HT-29 (cell line): ENCODE measurements at regions not wholly inside any gene's neighbourhood (a gene's known extent, or its start where the extent isn't known, plus 50 kb on each side); places are given as distances from the start of the nearest gene placed in this dataset.
A peak's percentile ranks its signal among the peaks of the same experiment; 100 is the strongest.
"Not testable (repeated sequence)": the region's sequence is repeated elsewhere in the genome, so short reads cannot be mapped to it uniquely, and the experiment has no call there.

Experiments used
- DNase-seq: peaks from one replicate; pipeline ENCODE4 v3.0.0-alpha.2; 2015; ENCODE audit warnings: low spot score

DNA sequence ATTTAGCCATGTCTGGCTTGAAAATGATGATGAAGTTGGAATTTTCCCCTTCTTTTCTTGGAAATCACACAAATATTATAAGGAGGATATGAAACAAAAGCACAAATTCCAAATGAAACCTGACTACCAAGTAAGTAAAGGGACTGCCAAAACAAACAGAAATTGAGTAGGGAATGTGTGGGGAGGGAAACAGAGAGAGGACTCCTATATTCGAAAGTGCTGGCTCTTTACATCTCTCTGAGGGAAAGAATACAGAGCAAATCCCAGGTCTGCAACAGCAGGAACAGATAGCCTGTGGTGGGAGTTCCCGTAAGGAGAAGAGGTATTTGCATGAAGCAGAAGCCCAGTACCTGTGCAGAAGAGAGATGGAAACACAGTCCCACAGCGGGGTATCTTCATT lies 583.7 kb downstream of the EPM2A start:
- DNase-seq: no peak

DNA sequence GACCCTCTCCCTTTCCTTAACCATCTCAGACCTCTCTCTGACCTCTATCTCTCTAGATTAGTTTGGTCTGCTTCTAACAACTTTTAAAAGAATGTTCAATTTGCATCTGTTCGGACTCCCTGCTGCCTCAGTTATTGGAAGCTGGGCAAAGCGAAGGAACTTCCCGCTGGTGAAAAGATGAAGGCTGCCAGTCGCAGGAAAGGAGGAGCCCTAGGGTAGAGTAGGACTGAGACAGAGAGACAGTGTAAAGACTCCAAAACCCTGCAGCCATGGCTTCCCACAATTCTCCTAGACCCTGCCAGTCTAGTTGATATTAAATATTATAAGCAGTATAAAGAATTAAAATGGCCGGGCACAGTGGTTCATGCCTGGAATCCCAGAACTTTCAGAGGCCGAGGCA lies 581.8 kb downstream of the EPM2A start:
- no peak for DNase-seq

DNA sequence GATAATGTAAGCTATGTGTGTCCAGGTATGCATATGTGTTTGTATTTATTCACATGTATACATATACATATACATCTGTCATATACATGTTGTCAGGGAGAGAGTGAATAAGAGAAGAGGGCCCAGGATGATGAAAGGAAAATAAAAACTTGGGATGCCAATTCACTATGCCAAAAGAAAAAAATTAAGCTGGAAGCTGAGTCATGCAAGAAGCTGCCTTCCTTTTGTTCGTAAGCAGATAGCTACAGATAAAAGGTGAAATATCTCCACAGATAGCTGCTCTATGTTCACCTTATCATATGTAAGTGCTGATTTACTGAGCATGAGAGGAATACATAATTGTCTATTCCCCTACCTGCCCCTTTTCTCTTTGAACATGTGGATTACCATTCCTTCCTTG lies 579.9 kb downstream of the EPM2A start:
- no peak for DNase-seq

GRCh38 chr6:145155873-145156782 lies 579.2 kb downstream of the EPM2A start:
- DNase-seq: no peak

DNA sequence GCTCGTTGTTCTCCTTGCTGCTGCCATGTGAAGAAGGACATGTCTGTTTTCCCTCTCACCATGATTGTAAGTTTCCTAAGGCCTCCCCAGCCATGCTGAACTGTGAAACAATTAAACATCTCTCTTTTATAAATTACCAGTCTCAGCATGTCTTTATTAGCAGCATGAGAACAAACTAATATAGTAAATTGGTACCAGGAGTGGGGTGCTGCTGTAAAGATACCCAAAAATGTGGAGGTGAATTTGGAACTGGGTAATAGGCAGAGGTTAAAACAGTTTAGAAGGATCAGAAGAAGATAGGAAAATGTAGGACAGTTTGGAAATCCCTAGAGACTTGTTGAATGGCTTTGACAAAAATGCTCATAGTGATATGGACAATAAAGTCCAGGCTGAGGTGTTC lies 576.7 kb downstream of the EPM2A start:
- DNase-seq: not testable (repeated sequence)

DNA sequence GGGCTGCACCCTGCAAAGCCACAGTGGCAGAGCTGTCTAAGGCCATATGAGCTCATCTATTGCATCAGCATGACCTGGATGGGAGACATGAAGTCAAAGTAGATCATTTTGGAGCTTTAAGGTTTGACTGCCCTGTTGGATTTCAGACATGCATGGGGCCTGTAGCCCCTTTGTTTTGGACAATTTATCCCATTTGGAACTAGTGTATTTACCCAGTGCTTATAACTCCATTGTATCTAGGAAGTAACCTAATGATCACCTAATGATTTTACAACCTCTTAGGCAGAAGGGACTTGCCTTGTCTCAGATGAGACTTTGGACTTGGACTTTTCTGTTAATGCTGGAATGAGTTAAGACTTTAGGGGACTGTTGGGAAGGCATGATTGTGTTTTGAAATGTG lies 575.4 kb downstream of the EPM2A start:
- no peak for DNase-seq

GRCh38 chr6:145161501-145161900 lies 573.8 kb downstream of the EPM2A start:
- DNase-seq: no peak

DNA sequence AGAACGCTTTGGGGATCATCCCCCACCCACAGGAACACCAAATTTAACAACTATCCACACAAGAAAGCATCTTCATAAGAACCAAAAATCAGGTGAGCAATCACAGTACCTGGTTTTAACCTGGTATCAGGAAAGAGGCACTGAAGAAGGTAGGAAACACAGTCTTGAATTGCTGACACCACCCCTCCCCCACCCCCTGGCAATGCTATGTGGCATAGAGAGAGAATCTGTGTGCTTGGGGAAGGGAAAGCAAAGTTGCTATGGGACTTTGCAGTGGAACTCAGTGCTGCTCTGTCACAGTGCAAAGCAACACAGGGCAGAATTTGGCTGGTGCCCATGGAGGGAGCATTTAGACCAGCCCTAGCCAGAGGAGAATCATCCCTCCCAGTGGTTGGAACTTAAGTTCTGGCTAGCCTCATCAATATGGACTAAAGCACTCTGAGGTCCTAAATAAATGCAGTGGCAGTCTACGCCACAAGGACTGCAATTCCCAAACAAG lies 565.5 kb downstream of the EPM2A start:
- no peak for DNase-seq

GRCh38 chr6:145175470-145175869 lies 559.9 kb downstream of the EPM2A start:
- DNase-seq: no peak

- no peak for DNase-seq
These were observed 556.9 kb downstream of the EPM2A start for GRCh38 chr6:145178391-145178790.

GRCh38 chr6:145187491-145188206 lies 547.7 kb downstream of the EPM2A start:
- no peak for DNase-seq

DNA sequence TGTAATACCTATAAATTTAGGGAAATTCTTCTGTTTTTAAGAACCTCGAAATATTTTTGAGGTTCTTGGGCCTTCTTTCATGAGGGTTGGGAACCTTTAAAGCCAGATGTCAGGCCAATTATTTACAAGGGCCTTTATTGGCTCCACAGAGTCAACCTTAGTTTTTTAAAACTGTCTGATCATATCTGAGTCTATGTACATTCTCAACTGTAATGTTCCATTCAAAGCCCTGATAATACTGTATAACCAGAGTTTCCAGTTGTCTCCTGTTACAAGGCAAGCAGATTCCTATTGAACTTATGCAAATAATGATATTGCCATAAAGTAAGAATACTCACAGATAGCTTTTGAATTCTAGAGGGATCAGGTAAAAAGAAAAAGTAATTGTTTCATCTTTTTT lies 545.5 kb downstream of the EPM2A start:
- DNase-seq: peak; percentile 23

GRCh38 chr6:145194389-145194788 lies 540.9 kb downstream of the EPM2A start:
- no peak for DNase-seq

DNA sequence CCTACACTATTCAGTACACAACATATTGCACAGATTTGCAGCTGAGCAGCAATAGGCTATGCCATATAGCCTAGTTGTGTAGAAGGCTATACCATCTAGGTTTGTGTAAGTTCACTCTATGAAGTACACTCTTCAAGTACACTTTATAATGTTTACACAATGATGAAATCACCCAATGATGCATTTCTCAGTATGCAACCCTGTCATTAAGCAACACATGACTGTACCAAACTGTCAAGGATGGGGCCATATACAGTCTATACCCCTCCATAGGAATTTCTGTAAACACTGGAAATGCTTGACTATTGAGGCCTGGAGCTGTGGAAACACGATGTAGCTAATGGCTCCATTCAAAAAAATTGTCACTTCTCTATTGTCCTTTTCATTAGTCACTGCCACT lies 535.4 kb downstream of the EPM2A start:
- peak; percentile 5 for DNase-seq

DNA sequence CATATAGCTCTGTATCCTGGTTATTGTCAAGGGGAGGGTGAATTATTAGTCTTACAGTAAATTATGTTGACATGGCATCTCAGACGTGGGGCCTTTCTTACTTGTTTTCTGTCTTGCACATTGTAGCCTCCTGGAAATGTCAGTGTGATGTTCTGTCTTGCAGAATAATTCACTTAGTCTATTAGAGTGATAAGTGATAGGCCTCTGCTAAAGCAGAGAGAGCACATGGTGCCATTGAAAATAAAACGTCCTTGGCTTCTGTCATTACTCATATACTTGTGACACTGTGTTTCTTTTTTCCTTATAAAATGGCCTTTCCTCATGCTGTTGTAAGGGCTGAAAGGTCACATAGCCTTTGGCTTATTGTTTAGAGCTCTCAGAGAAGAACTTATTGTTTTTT lies 531.0 kb downstream of the EPM2A start:
- DNase-seq: no peak

- no peak for DNase-seq
These were observed 528.9 kb downstream of the EPM2A start for GRCh38 chr6:145206247-145206907.

GRCh38 chr6:145208474-145208873 lies 526.8 kb downstream of the EPM2A start:
- DNase-seq: no peak

GRCh38 chr6:145209272-145209671 lies 526.0 kb downstream of the EPM2A start:
- DNase-seq: no peak

DNA sequence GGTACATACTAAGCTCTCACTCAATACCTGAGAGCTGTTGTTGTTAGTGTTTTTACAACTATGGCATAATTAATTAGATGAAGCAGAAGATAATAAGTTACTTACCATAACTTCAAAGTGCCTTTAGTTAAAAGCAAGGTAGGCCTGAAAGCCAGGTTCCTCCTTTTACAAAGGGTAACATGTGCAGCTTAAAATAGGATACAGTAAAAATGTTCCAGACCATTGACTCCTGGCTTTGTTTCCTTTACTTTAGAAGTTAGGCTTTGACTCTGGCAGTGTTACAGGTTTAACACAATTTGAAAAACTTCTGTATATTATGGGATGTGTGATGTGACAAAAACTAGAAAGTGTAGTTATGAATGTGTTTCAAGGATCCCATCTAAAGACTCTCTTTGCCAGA lies 522.5 kb downstream of the EPM2A start:
- DNase-seq: no peak

DNA sequence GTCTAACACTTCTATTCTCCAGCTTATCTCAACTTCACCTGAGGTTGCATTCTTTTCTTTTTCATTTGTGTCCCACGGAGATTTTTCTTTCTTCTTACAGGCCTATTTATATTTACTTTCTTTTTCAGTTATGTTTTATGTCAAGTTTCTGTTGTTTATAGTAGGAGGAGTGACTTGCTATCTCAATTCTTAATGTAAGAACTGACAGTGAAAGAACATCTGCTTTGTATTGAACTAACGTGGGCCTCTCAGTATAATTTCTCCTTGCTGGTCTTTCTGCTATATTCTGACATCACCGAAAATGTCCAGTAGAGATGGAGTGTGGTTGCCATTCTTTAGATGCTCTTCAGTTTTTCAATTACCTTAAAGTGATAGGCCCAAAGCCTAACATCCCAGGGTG lies 521.7 kb downstream of the EPM2A start:
- no peak for DNase-seq

GRCh38 chr6:145214570-145214969 lies 520.8 kb downstream of the EPM2A start:
- peak; percentile 60 for DNase-seq

GRCh38 chr6:145224450-145224849 lies 510.9 kb downstream of the EPM2A start:
- no peak for DNase-seq
